ENCODE measurements at regions not wholly inside any gene's neighbourhood (a gene's known extent, or its start where the extent isn't known, plus 50 kb on each side); places are given as distances from the start of the nearest gene placed in this dataset.
"Not testable (repeated sequence)": the region's sequence is repeated elsewhere in the genome, so short reads cannot be mapped to it uniquely, and the experiment has no call there.

- Histone ChIP-seq H3K9me2 (ENCODE audit: insufficient read depth) (no peaks in the 10 kb centered on the region), H3K27me3 (ENCODE audit: insufficient read depth, low read depth) (no peaks in the 10 kb centered on the region), H3K4me2 (no peak overlapping the region), H4K20me1 (ENCODE audit: insufficient read depth) (no peaks in the 10 kb centered on the region), H3K4me3 (no peak overlapping the region), H3K36me3 (ENCODE audit: low read depth) (no peaks in the 10 kb centered on the region), H2AFZ (no peak overlapping the region), H3F3A (ENCODE audit: insufficient read depth, low read depth) (no peaks in the 10 kb centered on the region), H3K9me3 (ENCODE audit: insufficient read depth, low read depth) (no peaks in the 10 kb centered on the region), H3K79me2 (ENCODE audit: low read depth) (no peaks in the 10 kb centered on the region), H3K4me1 (replicated peaks; ENCODE audit: insufficient read depth) (no peaks in the 10 kb centered on the region), H3K27ac (no peak overlapping the region)
- no peak for DNase-seq
- ChIA-PET CTCF (no interaction called here), POLR2A (ENCODE audit: unreplicated experiment) (no interaction called here)
- TF ChIP-seq CTCF (conservative IDR thresholded peaks at IDR 0.05): no peak
- TF ChIP-seq EZH2 (IDR thresholded peaks at IDR 0.05; ENCODE audit: low read depth): no peak
- intact Hi-C loops (cut with micrococcal nuclease; ENCODE audit: unreplicated experiment): no loop called here
- no TSS peak for BruUV-seq (replicated peaks)
These were observed 742.0 kb downstream of the GALC start for GRCh38 chr14:87251011-87251410.

- H3K4me3 ChIP-seq: no peak overlapping the region
- no peak for DNase-seq
- H3K4me1 ChIP-seq (replicated peaks; ENCODE audit: insufficient read depth): no peaks in the 10 kb centered on the region
- BruUV-seq (replicated peaks): no TSS peak
- no peaks in the 10 kb centered on the region for H3K27me3 ChIP-seq (ENCODE audit: insufficient read depth, low read depth)
- H3K27ac ChIP-seq: no peak overlapping the region
- no peak overlapping the region for H3K4me2 ChIP-seq
- H2AFZ ChIP-seq: no peak overlapping the region
- ChIA-PET CTCF (no interaction called here), POLR2A (ENCODE audit: unreplicated experiment) (no interaction called here)
- H3K36me3 ChIP-seq (ENCODE audit: low read depth): no peaks in the 10 kb centered on the region
- no peaks in the 10 kb centered on the region for H3F3A ChIP-seq (ENCODE audit: insufficient read depth, low read depth)
- no peaks in the 10 kb centered on the region for H3K9me2 ChIP-seq (ENCODE audit: insufficient read depth)
- H3K79me2 ChIP-seq (ENCODE audit: low read depth): no peaks in the 10 kb centered on the region
- no peaks in the 10 kb centered on the region for H3K9me3 ChIP-seq (ENCODE audit: insufficient read depth, low read depth)
- no peaks in the 10 kb centered on the region for H4K20me1 ChIP-seq (ENCODE audit: insufficient read depth)
- TF ChIP-seq CTCF (conservative IDR thresholded peaks at IDR 0.05) (no peak), EZH2 (IDR thresholded peaks at IDR 0.05; ENCODE audit: low read depth) (no peak)
- intact Hi-C loops (cut with micrococcal nuclease; ENCODE audit: unreplicated experiment): no loop called here
These were observed 751.8 kb downstream of the GALC start for GRCh38 chr14:87241018-87241768.

- H3K36me3 ChIP-seq (ENCODE audit: low read depth); CTCF ChIA-PET; H3K9me2 ChIP-seq (ENCODE audit: insufficient read depth): not testable (repeated sequence)
These were observed 752.7 kb downstream of the GALC start for GRCh38 chr14:87240319-87240718.

More at GRCh38 chr14:87240319-87240718, 752.7 kb downstream of the GALC start:
- POLR2A ChIA-PET (ENCODE audit: unreplicated experiment); H3K4me2 ChIP-seq; H3K4me1 ChIP-seq (replicated peaks; ENCODE audit: insufficient read depth); H4K20me1 ChIP-seq (ENCODE audit: insufficient read depth); H3F3A ChIP-seq (ENCODE audit: insufficient read depth, low read depth); DNase-seq; BruUV-seq (replicated peaks); intact Hi-C loops (cut with micrococcal nuclease; ENCODE audit: unreplicated experiment); H3K27me3 ChIP-seq (ENCODE audit: insufficient read depth, low read depth); H3K9me3 ChIP-seq (ENCODE audit: insufficient read depth, low read depth); H3K4me3 ChIP-seq; H2AFZ ChIP-seq; H3K27ac ChIP-seq; H3K79me2 ChIP-seq (ENCODE audit: low read depth): not testable (repeated sequence)

Measured in PC-9 (cell line).